ENCODE measurements at regions not wholly inside any gene's neighbourhood (a gene's known extent, or its start where the extent isn't known, plus 50 kb on each side); places are given as distances from the start of the nearest gene placed in this dataset.

DNA sequence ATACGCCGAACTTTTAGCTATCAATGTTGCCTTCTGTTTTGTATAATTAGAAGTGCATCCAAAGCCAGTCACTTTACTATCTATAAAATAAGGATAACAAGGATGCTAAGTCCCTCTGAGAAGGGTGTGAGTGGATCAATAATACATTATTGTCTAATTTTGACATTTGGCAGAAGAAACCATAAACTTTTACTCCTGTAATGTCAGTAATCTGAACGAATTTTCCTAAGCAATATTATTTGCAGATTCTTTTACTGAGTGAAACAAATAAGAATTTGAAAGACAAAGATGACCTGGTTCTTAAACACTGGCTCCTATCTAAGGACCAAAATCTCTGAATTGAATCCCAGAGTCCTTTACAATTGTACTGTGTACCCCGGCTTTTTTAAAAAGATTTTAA lies 126.6 kb upstream of the TMEM161B start:
- TF ChIP-seq, protein P1, sequence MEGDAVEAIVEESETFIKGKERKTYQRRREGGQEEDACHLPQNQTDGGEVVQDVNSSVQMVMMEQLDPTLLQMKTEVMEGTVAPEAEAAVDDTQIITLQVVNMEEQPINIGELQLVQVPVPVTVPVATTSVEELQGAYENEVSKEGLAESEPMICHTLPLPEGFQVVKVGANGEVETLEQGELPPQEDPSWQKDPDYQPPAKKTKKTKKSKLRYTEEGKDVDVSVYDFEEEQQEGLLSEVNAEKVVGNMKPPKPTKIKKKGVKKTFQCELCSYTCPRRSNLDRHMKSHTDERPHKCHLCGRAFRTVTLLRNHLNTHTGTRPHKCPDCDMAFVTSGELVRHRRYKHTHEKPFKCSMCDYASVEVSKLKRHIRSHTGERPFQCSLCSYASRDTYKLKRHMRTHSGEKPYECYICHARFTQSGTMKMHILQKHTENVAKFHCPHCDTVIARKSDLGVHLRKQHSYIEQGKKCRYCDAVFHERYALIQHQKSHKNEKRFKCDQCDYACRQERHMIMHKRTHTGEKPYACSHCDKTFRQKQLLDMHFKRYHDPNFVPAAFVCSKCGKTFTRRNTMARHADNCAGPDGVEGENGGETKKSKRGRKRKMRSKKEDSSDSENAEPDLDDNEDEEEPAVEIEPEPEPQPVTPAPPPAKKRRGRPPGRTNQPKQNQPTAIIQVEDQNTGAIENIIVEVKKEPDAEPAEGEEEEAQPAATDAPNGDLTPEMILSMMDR (conservative IDR thresholded peaks at IDR 0.05; ENCODE audit: low read length): no peak
- TF ChIP-seq EZH2phosphoT487 (IDR thresholded peaks at IDR 0.05; ENCODE audit: borderline replicate concordance, low read depth, low read length): no peak
